ENCODE measurements at regions not wholly inside any gene's neighbourhood (a gene's known extent, or its start where the extent isn't known, plus 50 kb on each side); places are given as distances from the start of the nearest gene placed in this dataset.

DNA sequence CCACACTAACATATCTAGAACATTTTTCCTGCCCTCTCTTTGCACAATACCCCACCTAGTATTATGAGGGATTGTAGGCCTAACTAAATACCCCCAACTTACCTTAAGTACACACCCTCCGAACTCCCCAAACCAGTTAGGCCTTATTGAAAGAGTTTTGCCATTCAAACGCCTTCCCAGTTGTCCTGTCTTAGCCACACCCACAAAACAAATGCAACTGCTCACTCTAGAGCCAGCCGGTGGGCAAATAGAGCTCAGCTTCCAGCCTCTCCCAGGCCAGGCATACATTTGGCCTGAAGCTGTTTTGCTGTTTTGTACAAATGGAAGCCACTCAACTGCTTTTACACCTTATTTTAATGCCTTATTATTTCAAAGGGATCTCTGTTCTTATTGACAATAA lies 224.2 kb upstream of the RUNX1 start:
- no peak for TF ChIP-seq POLR2AphosphoS5 (IDR thresholded peaks at IDR 0.05; ENCODE audit: low read depth, low read length)
- no peak for TF ChIP-seq TAF1 (IDR thresholded peaks at IDR 0.05; ENCODE audit: borderline replicate concordance, low read depth, low read length)

Data from GM12892 (cell line).